ENCODE measurements at regions not wholly inside any gene's neighbourhood (a gene's known extent, or its start where the extent isn't known, plus 50 kb on each side); places are given as distances from the start of the nearest gene placed in this dataset.

- no peak for TF ChIP-seq CTCF (IDR thresholded peaks at IDR 0.05)
- no peaks in the 10 kb centered on the region for H3K9me3 ChIP-seq
- H3K27me3 ChIP-seq, result no peaks in the 10 kb centered on the region
- H3K4me1 ChIP-seq, result no peaks in the 10 kb centered on the region
- H3K4me3 ChIP-seq, result no peak overlapping the region
- H3K27ac ChIP-seq, result no peak overlapping the region
- no peak for DNase-seq (ENCODE audit: low spot score)
- no peaks in the 10 kb centered on the region for H3K36me3 ChIP-seq
These were observed 56.4 kb upstream of the CCDC6 start for GRCh38 chr10:59962756-59963155.

GRCh38 chr10:59960751-59961150 is 54.4 kb upstream of the CCDC6 start:
- Histone ChIP-seq H3K27ac (no peak overlapping the region), H3K9me3 (no peaks in the 10 kb centered on the region)

GRCh38 chr10:59959504-59960018 is 53.2 kb upstream of the CCDC6 start:
- H3K4me1 ChIP-seq, result no peaks in the 10 kb centered on the region
- no peak for DNase-seq (ENCODE audit: low spot score)
- H3K27me3 ChIP-seq, result no peaks in the 10 kb centered on the region
- no peak overlapping the region for H3K27ac ChIP-seq
- no peaks in the 10 kb centered on the region for H3K36me3 ChIP-seq
- H3K9me3 ChIP-seq, result no peaks in the 10 kb centered on the region
- no peak overlapping the region for H3K4me3 ChIP-seq
- TF ChIP-seq CTCF (IDR thresholded peaks at IDR 0.05), result no peak

More at GRCh38 chr10:59960751-59961150, 54.4 kb upstream of the CCDC6 start:
- Histone ChIP-seq H3K4me3 (no peak overlapping the region), H3K36me3 (no peaks in the 10 kb centered on the region), H3K4me1 (no peaks in the 10 kb centered on the region), H3K27me3 (no peaks in the 10 kb centered on the region)
- TF ChIP-seq CTCF (IDR thresholded peaks at IDR 0.05), result no peak
- DNase-seq (ENCODE audit: low spot score), result no peak

GRCh38 chr10:59958882-59959281 is 52.5 kb upstream of the CCDC6 start:
- H3K4me1 ChIP-seq, result no peaks in the 10 kb centered on the region
- DNase-seq (ENCODE audit: low spot score), result no peak
- no peak overlapping the region for H3K4me3 ChIP-seq
- H3K27me3 ChIP-seq, result no peaks in the 10 kb centered on the region
- no peaks in the 10 kb centered on the region for H3K9me3 ChIP-seq
- no peak for TF ChIP-seq CTCF (IDR thresholded peaks at IDR 0.05)
- H3K27ac ChIP-seq, result no peak overlapping the region
- no peaks in the 10 kb centered on the region for H3K36me3 ChIP-seq

GRCh38 chr10:59957975-59958374 is 51.6 kb upstream of the CCDC6 start:
- no peaks in the 10 kb centered on the region for H3K36me3 ChIP-seq
- H3K9me3 ChIP-seq, result no peaks in the 10 kb centered on the region

More at GRCh38 chr10:59957975-59958374, 51.6 kb upstream of the CCDC6 start:
- Histone ChIP-seq H3K4me3 (no peak overlapping the region), H3K27me3 (no peaks in the 10 kb centered on the region), H3K27ac (no peak overlapping the region), H3K4me1 (no peaks in the 10 kb centered on the region)
- no peak for DNase-seq (ENCODE audit: low spot score)
- TF ChIP-seq CTCF (IDR thresholded peaks at IDR 0.05), result no peak
